PC-3 (cell line): ENCODE measurements at regions not wholly inside any gene's neighbourhood (a gene's known extent, or its start where the extent isn't known, plus 50 kb on each side); places are given as distances from the start of the nearest gene placed in this dataset.

ENCODE experiments used
- EZH2 ChIP-seq: fragments of 300-600 bp; sonication (generic); IDR thresholded peaks from one replicate; pipeline ENCODE4 v1.6.1; 2017; ENCODE audit warnings: antibody characterized with exemption, mild to moderate bottlenecking, low read length; ENCODE audit not compliant: unreplicated experiment
- EZH2phosphoT487 ChIP-seq: fragments of 300-600 bp; sonication (generic); IDR thresholded peaks from 2 replicates; pipeline ENCODE4 v1.6.1; 2018; ENCODE audit warnings: mild to moderate bottlenecking, antibody characterized with exemption, low read length, borderline replicate concordance
- TF ChIP-seq, protein P1 (sequence below): fragments of 300-600 bp; sonication (generic); conservative IDR thresholded peaks from 2 replicates; pipeline ENCODE4 v1.5.1; 2017; ENCODE audit warnings: antibody characterized with exemption, low read depth, mild to moderate bottlenecking, low read length

DNA sequence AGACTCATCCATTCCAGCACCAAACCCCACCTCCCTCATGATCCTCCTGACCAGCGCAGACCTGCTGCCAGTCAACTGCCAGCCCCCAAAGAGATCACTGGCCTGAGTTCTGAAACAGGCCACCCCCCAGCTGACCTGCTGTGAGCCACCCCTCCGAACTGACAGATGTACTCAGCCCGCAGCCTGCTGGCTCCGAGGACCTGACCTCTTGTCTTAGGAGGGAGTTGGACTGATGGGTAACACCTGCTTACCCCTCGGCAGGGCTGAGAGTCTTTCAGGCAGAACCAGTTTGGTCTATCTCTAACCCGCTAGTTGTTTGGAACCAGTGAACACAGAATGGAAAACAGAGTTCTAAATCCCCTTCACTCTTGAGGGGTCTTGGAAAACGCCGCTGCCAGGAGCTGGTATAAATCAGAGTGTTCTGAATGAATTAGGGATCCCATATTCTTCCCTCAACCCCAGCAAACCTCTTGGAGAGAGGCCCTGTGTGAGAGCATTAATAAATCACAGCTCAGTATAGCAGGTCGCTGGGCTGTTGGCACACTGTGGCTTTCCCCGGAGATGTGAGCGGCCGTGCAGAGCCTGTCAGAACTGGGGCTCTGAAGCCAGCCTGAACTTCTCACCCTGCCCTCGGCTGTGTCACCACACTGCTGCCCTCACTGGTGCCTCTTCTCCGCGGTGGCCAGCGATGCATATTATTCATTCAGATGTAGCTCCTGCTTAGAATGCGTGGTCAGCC, 165.1 kb upstream of the NCAM1 start:
- TF ChIP-seq, protein P1, sequence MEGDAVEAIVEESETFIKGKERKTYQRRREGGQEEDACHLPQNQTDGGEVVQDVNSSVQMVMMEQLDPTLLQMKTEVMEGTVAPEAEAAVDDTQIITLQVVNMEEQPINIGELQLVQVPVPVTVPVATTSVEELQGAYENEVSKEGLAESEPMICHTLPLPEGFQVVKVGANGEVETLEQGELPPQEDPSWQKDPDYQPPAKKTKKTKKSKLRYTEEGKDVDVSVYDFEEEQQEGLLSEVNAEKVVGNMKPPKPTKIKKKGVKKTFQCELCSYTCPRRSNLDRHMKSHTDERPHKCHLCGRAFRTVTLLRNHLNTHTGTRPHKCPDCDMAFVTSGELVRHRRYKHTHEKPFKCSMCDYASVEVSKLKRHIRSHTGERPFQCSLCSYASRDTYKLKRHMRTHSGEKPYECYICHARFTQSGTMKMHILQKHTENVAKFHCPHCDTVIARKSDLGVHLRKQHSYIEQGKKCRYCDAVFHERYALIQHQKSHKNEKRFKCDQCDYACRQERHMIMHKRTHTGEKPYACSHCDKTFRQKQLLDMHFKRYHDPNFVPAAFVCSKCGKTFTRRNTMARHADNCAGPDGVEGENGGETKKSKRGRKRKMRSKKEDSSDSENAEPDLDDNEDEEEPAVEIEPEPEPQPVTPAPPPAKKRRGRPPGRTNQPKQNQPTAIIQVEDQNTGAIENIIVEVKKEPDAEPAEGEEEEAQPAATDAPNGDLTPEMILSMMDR = no peak
- TF ChIP-seq EZH2 (no peak), EZH2phosphoT487 (no peak)
